Activated T-cell treated with anti-CD3 and anti-CD28 coated beads for 48 hours (primary cell): ENCODE measurements at regions not wholly inside any gene's neighbourhood (a gene's known extent, or its start where the extent isn't known, plus 50 kb on each side); places are given as distances from the start of the nearest gene placed in this dataset.
"Not testable (repeated sequence)": the region's sequence is repeated elsewhere in the genome, so short reads cannot be mapped to it uniquely, and the experiment has no call there.

Source experiments
- DNase-seq: peaks from one replicate; pipeline ENCODE4 v3.0.0-alpha.2; 2020; ENCODE audit warnings: low read depth

- no peak for DNase-seq
Observed at GRCh38 chr7:93739424-93739823, 151.1 kb downstream of the TFPI2 start.

- DNase-seq = no peak
Observed at GRCh38 chr7:93737953-93738352, 152.6 kb downstream of the TFPI2 start.

- no peak for DNase-seq
Observed at GRCh38 chr7:93736668-93737369, 153.7 kb downstream of the TFPI2 start.

- DNase-seq = no peak
Observed at GRCh38 chr7:93728292-93728691, 153.8 kb upstream of the CALCR start.

GRCh38 chr7:93725954-93726353 lies 151.4 kb upstream of the CALCR start:
- DNase-seq = no peak

- no peak for DNase-seq
Observed at GRCh38 chr7:93723424-93724124, 149.1 kb upstream of the CALCR start.

GRCh38 chr7:93720106-93720505 lies 145.6 kb upstream of the CALCR start:
- no peak for DNase-seq

- DNase-seq = no peak
Observed at GRCh38 chr7:93719546-93719945, 145.0 kb upstream of the CALCR start.

- DNase-seq = no peak
Observed at GRCh38 chr7:93717217-93717900, 142.8 kb upstream of the CALCR start.

GRCh38 chr7:93715234-93715633 lies 140.7 kb upstream of the CALCR start:
- DNase-seq = peak; percentile 5

- DNase-seq = no peak
Observed at GRCh38 chr7:93711926-93712325, 137.4 kb upstream of the CALCR start.

GRCh38 chr7:93708255-93708654 lies 133.7 kb upstream of the CALCR start:
- DNase-seq = not testable (repeated sequence)

GRCh38 chr7:93707249-93707648 lies 132.7 kb upstream of the CALCR start:
- DNase-seq = no peak

- DNase-seq = not testable (repeated sequence)
Observed at GRCh38 chr7:93706162-93706561, 131.6 kb upstream of the CALCR start.

GRCh38 chr7:93704217-93704616 lies 129.7 kb upstream of the CALCR start:
- DNase-seq = no peak

- no peak for DNase-seq
Observed at GRCh38 chr7:93697901-93698300, 123.4 kb upstream of the CALCR start.

GRCh38 chr7:93693796-93694195 lies 119.3 kb upstream of the CALCR start:
- DNase-seq = no peak

GRCh38 chr7:93690021-93690420 lies 115.5 kb upstream of the CALCR start:
- no peak for DNase-seq

- DNase-seq = no peak
Observed at GRCh38 chr7:93678185-93678584, 103.7 kb upstream of the CALCR start.

GRCh38 chr7:93663561-93664299 lies 89.2 kb upstream of the CALCR start:
- no peak for DNase-seq

GRCh38 chr7:93658163-93658562 lies 83.6 kb upstream of the CALCR start:
- DNase-seq = not testable (repeated sequence)

- no peak for DNase-seq
Observed at GRCh38 chr7:93651603-93652159, 77.2 kb upstream of the CALCR start.
